ENCODE measurements at regions not wholly inside any gene's neighbourhood (a gene's known extent, or its start where the extent isn't known, plus 50 kb on each side); places are given as distances from the start of the nearest gene placed in this dataset.
"Not testable (repeated sequence)": the region's sequence is repeated elsewhere in the genome, so short reads cannot be mapped to it uniquely, and the experiment has no call there.

DNA sequence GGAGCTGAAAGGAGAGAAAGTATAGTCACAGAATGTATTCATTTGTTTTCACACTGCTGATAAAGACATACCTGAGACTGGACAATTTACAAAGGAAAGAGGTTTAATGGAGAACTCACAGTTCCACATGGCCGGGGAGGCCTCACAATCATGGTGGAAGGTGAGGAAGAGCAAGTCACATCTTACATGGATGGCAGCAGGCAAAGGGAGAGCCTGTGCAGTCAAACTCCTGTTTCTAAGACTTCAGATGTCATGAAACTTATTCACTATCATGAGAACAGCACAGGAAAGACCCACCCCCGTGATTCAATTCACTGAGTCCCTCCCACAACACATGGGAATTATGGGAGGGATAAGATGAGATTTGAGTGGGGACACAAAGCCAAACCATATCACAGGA is 224.7 kb downstream of the LNPK start:
- H3K9me3 ChIP-seq (ENCODE audit: insufficient read depth in 2 of 2, low read depth in 1 of 2, low read length in 1 of 2); H4K5ac ChIP-seq (ENCODE audit: insufficient read length, low read depth, low read length); CTCF ChIA-PET (ENCODE audit: partially characterized antibody); H3K9ac ChIP-seq (replicated peaks in 1 of 4; ENCODE audit: extremely low read depth in 1 of 4, low read depth in 3 of 4, low read length in 3 of 4); H2BK5ac ChIP-seq (ENCODE audit: low read depth, low read length); H2BK15ac ChIP-seq (ENCODE audit: low read length); H3K23me2 ChIP-seq (ENCODE audit: low read depth, low read length); H3K23ac ChIP-seq (ENCODE audit: insufficient read length); POLR2A ChIA-PET (ENCODE audit: partially characterized antibody); H3K18ac ChIP-seq (ENCODE audit: extremely low read depth, low read length); H4K20me1 ChIP-seq (replicated peaks in 1 of 2; ENCODE audit: control insufficient read depth in 1 of 2, insufficient read depth in 2 of 2, low read length in 2 of 2); H3K36me3 ChIP-seq (ENCODE audit: control insufficient read depth in 2 of 4, insufficient read depth in 4 of 4, low read length in 3 of 4); H3K4ac ChIP-seq (replicated peaks; ENCODE audit: insufficient read length, low read depth, low read length); H2BK12ac ChIP-seq (ENCODE audit: low read depth, low read length); H4K91ac ChIP-seq (replicated peaks; ENCODE audit: insufficient read length, low read length); H4K8ac ChIP-seq (ENCODE audit: extremely low read depth, insufficient read depth, low read length); H2AK5ac ChIP-seq (ENCODE audit: low read depth, low read length); DNase-seq (ENCODE audit: low read depth in 1 of 2, low spot score in 2 of 2); H3K79me1 ChIP-seq (ENCODE audit: low read depth, low read length); FAIRE-seq; H2AFZ ChIP-seq (ENCODE audit: low read length); H3K27ac ChIP-seq (ENCODE audit: low read depth, low read length); H2BK20ac ChIP-seq (ENCODE audit: low read length); H3K4me2 ChIP-seq (ENCODE audit: insufficient read depth in 1 of 2, low read depth in 2 of 2, low read length in 2 of 2); H3K14ac ChIP-seq (ENCODE audit: insufficient read length); H3K4me1 ChIP-seq (replicated peaks in 1 of 4; ENCODE audit: control insufficient read depth in 3 of 4, insufficient read depth in 4 of 4, low read length in 3 of 4); H3K4me3 ChIP-seq (ENCODE audit: extremely low read depth in 1 of 4, insufficient read depth in 2 of 4, low read depth in 3 of 4, low read length in 4 of 4); H3K79me2 ChIP-seq (ENCODE audit: control insufficient read depth in 1 of 2, insufficient read depth in 2 of 2, low read length in 2 of 2); H2BK120ac ChIP-seq (replicated peaks; ENCODE audit: low read depth, low read length); H3K27me3 ChIP-seq (replicated peaks in 1 of 4; ENCODE audit: control insufficient read depth in 3 of 4, extremely low read depth in 1 of 4, insufficient read depth in 3 of 4, low read length in 3 of 4); H3K56ac ChIP-seq (replicated peaks; ENCODE audit: insufficient read length, low read depth, low read length): not testable (repeated sequence)
- 88% methylated on average over 2 of the region's 2 CpGs; no CpG with 5 or more reads in 1 of the 2 experiments for WGBS, 2 experiments (ENCODE audit: extremely low coverage in 1 of 2, insufficient coverage in 1 of 2, insufficient read length in 1 of 2, insufficient replicate concordance in 2 of 2, low coverage in 1 of 2, low lambda C conversion rate in 2 of 2, missing lambda C conversion rate in 1 of 2)

Measured in H1 (cell line).